ENCODE measurements at regions not wholly inside any gene's neighbourhood (a gene's known extent, or its start where the extent isn't known, plus 50 kb on each side); places are given as distances from the start of the nearest gene placed in this dataset.

GRCh38 chr14:95034788-95035187 lies 122.5 kb downstream of the DICER1 start:
- intact Hi-C loops (cut with DNase I; ENCODE audit: low total_unique reads), result no loop called here
- H3K4me1 ChIP-seq, result no peaks in the 10 kb centered on the region
- H3K27me3 ChIP-seq, result no peaks in the 10 kb centered on the region
- no peak overlapping the region for H3K27ac ChIP-seq
- H3K36me3 ChIP-seq, result no peaks in the 10 kb centered on the region
- no peak for DNase-seq
- H3K9me3 ChIP-seq, result peaks cover 0 to 10% (median 4%) of the 10 kb centered on the region in 4 donors
- 60 to 73% (median 71%) methylated on average over 5 of the region's 5 CpGs for WGBS, 5 donors
- TF ChIP-seq POLR2AphosphoS5 (IDR thresholded peaks at IDR 0.05) (no peak), EP300 (IDR thresholded peaks at IDR 0.05) (no peak), POLR2A (IDR thresholded peaks at IDR 0.05) (no peak), CTCF (IDR thresholded peaks at IDR 0.05) (no peak)
- no peak overlapping the region for H3K4me3 ChIP-seq

- intact Hi-C loops (cut with DNase I; ENCODE audit: low total_unique reads), result no loop called here
- peak in 1 of 2 donors; percentile 22 for DNase-seq
- TF ChIP-seq CTCF (IDR thresholded peaks at IDR 0.05), result no peak
- no peak for TF ChIP-seq POLR2AphosphoS5 (IDR thresholded peaks at IDR 0.05)
- TF ChIP-seq POLR2A (IDR thresholded peaks at IDR 0.05), result no peak
- WGBS, 5 donors, result 69 to 81% (median 78%) methylated on average over 8 of the region's 8 CpGs
- Histone ChIP-seq H3K27ac (no peak overlapping the region), H3K9me3 (peaks cover 0 to 10% (median 4%) of the 10 kb centered on the region in 4 donors), H3K4me1 (no peaks in the 10 kb centered on the region), H3K27me3 (no peaks in the 10 kb centered on the region), H3K4me3 (no peak overlapping the region), H3K36me3 (no peaks in the 10 kb centered on the region)
These were observed 123.4 kb downstream of the DICER1 start for GRCh38 chr14:95033682-95034632.

GRCh38 chr14:95033031-95033430 lies 124.3 kb downstream of the DICER1 start:
- no peak for DNase-seq
- no peak for TF ChIP-seq POLR2AphosphoS5 (IDR thresholded peaks at IDR 0.05)
- TF ChIP-seq EP300 (IDR thresholded peaks at IDR 0.05), result no peak
- TF ChIP-seq CTCF (IDR thresholded peaks at IDR 0.05), result no peak
- no peak for TF ChIP-seq POLR2A (IDR thresholded peaks at IDR 0.05)
- Histone ChIP-seq H3K27ac (no peak overlapping the region), H3K27me3 (no peaks in the 10 kb centered on the region), H3K4me3 (no peak overlapping the region), H3K4me1 (no peaks in the 10 kb centered on the region), H3K9me3 (peaks cover 0 to 10% (median 4%) of the 10 kb centered on the region in 4 donors), H3K36me3 (no peaks in the 10 kb centered on the region)
- WGBS, 5 donors, result 38 to 56% (median 45%) methylated on average over 4 of the region's 4 CpGs
- intact Hi-C loops (cut with DNase I; ENCODE audit: low total_unique reads), result no loop called here

- Histone ChIP-seq H3K4me3 (no peak overlapping the region), H3K27ac (no peak overlapping the region), H3K27me3 (no peaks in the 10 kb centered on the region), H3K4me1 (no peaks in the 10 kb centered on the region), H3K9me3 (peaks cover 0 to under 1% (median 0%) of the 10 kb centered on the region in 4 donors), H3K36me3 (no peaks in the 10 kb centered on the region)
- intact Hi-C loops (cut with DNase I; ENCODE audit: low total_unique reads), result no loop called here
- TF ChIP-seq POLR2A (IDR thresholded peaks at IDR 0.05), result no peak
- TF ChIP-seq CTCF (IDR thresholded peaks at IDR 0.05), result no peak
- TF ChIP-seq POLR2AphosphoS5 (IDR thresholded peaks at IDR 0.05), result no peak
- TF ChIP-seq EP300 (IDR thresholded peaks at IDR 0.05), result no peak
- WGBS, 5 donors, result 82 to 95% (median 88%) methylated on average over 7 of the region's 7 CpGs
- DNase-seq, result no peak
These were observed 130.4 kb downstream of the DICER1 start for GRCh38 chr14:95026851-95027463.
